GM19025 (cell line): ENCODE measurements at regions not wholly inside any gene's neighbourhood (a gene's known extent, or its start where the extent isn't known, plus 50 kb on each side); places are given as distances from the start of the nearest gene placed in this dataset.

ENCODE experiments used
- ATAC-seq: cut with Tn5 transposase; IDR thresholded peaks from one replicate; pipeline ENCODE4 v1.9.1; 2021; ENCODE audit warnings: mild to moderate bottlenecking, low read depth, moderate library complexity; ENCODE audit not compliant: unreplicated experiment

GRCh38 chr18:68532328-68532885 lies 182.5 kb downstream of the TMX3 start:
- ATAC-seq, result no peak

- no peak for ATAC-seq
Measured at GRCh38 chr18:68525091-68525490, 189.8 kb downstream of the TMX3 start.

GRCh38 chr18:68520406-68521075 lies 194.4 kb downstream of the TMX3 start:
- peak; percentile 51 for ATAC-seq

DNA sequence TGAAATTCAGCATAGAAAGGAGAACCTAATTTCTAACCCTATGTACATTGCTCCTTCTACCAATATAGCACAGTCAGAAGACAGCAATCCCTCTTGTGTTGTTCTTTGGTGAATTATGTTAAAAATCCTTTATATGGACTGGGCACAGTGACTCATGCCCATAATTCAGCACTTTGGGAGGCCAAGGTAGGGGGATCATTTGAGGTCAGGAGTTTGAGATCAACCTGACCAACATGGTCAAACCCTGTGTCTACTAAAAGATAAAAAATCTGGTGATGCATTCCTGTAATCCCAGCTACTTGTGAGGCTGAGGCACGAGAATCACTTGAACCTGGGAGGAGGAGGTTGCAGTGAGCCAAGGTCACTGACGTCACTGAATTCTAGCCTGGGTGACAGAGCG lies 195.6 kb downstream of the TMX3 start:
- ATAC-seq, result no peak

DNA sequence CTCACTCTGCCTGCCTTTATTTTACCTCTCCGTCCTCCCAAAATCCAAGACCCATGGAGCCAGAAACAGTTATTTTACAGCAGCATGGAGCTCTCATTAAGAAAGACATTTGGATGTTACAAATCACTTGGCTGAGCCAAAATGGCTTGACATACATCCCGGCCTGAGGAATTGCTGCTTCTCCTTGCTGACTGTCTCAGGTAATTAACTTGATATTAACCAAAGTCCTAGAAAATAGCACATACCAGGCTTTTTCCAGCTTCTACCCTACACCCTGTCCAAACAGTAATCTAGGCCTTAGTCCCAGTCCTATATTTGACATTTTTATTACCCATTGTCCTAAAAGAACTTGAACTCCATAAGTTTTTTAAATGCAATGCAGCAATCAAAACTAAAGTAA lies 205.0 kb downstream of the TMX3 start:
- no peak for ATAC-seq

DNA sequence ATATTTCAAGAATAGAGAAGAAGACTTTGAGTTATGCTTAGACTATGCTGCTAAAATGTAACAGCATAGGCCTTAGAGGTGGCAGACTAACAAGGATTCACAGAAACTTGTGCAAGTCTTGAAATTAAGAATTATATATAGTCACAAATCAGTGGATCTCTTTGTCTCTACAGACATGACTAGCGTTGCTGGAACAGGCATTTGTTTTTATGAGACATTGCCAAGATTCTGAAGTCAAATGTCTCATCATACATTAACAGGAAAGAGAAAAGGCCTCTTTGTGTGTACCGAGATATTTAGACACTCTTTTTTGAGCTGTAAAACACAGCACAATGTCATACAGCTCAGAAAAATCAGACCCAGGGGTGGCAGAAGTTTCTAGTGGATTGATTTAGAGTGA lies 207.1 kb downstream of the TMX3 start:
- ATAC-seq, result no peak

DNA sequence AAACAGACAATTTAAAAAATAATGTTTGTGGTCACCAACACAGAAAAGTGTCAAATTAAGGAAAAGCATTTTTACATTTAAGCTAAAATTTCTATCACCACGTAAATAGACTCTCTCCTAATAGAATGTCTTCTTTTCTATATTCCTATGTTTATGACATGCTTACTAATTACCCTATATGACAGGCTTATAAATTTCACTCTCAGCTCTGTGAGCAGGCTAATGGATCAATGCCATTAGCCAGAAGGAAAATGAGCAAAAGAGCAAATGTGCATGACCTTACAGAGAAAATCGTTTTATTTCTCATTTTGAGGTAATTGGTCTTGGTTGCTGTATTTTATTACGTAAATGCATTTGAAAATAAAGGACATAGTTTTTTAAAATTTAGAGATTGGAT lies 209.7 kb downstream of the TMX3 start:
- ATAC-seq, result no peak

DNA sequence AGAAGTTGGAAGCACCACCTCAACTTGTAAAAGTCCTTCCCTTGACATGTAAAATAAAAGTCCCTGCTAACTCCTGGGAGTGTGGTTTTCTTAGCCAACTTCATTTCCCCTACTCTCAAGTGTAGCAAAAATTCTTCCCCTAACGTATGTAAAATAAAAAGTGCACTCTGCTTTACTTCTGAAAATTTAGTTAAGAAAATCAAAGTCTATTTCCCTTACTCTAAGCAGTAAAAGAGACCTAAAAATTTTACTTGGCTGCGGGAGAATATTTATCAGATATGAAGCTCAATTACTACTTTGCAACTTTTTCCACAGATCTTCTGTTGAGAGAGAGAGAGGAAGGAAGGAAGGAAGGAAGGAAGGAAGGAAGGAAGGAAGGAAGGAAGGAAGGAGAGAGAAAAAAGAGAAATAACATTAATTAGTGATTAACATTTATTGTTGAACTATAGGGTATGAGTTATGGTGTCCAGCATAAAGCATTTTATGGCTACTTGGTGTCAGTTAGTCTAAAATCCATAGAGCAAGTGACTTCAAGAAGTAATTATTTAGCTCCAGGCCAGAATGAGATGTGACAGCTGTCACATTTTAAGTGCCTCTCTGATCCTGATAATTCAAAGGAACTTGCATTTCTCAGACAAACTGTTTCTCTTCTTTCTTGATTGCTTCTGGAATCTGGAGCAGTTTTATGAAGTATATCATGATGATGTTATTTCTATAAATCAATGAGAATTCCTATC lies 210.3 kb downstream of the TMX3 start:
- ATAC-seq, result no peak

DNA sequence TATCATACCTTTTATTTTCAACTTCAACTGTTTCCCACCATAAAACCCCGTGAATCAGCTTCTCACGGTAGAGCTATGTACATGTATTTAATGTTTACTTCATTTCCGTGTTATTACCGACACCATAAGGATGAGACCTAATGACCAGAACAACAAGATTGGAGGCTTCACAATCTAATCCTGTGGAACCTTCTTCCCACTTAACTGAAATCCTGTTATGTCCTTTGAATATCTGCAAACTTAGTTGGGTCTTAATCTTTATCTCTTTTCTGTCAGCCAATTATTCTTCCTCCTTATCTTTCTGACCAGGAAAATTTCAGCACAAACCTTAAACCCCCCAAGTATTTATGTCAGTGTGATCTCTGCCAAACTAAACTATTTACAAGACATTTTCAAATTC lies 214.4 kb downstream of the TMX3 start:
- ATAC-seq, result no peak

DNA sequence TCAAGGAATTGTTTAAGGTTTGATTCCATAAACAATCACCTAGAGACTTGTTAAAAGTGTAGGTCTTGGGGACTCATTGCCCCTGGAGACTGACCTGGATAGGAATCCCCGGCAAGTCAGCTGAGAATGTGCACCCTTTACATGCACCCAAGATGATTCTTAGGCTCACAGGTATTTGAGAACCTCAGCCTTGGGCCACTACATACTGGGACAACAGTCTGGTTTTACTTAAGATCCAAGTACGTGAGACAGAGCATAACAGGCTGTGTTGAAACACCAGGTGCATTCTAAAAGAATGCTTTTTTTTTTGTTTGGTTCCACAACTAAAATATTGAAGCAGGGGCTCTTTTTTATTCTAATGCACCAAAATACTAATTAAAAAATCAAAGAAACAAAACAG lies 215.8 kb downstream of the TMX3 start:
- ATAC-seq, result no peak

- ATAC-seq, result no peak
Measured at GRCh38 chr18:68498636-68499035, 216.3 kb downstream of the TMX3 start.

- no peak for ATAC-seq
Measured at GRCh38 chr18:68498185-68498584, 216.7 kb downstream of the TMX3 start.

DNA sequence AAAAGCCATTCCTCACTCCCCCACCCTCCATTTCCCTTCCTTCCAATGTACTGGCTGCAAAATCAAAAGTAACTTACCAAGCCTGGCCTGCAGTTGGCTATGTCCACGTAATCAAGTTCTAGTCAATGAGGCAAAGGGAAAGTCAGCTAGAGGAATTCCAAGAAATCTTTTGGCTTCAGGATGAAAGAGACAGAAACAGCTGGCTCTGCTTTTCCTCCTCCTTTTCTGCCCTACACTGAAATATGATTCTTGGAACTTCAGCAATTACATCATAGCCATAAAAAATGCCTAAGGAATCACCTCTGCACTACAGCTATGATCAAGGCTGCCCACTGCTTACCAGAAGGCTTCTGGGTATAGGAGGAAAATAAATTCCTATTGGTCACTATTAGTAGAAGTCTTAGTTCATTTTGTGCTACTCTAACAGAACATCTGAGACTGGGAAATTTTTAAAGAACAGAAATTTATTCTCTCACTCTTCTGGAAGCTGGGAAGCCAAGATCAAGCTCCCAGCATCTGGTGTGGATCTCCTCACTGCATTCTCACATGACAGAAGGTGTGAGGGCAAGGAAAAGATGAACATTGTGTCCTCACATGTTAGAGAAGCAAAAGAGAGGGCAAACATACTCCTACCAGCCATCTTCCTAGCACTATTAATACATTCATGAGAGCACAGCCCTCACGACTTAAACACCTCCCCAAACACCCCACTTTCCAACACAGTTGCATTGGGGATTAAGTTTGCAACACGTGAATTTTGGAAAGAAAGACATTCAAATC lies 219.9 kb downstream of the TMX3 start:
- ATAC-seq, result no peak

DNA sequence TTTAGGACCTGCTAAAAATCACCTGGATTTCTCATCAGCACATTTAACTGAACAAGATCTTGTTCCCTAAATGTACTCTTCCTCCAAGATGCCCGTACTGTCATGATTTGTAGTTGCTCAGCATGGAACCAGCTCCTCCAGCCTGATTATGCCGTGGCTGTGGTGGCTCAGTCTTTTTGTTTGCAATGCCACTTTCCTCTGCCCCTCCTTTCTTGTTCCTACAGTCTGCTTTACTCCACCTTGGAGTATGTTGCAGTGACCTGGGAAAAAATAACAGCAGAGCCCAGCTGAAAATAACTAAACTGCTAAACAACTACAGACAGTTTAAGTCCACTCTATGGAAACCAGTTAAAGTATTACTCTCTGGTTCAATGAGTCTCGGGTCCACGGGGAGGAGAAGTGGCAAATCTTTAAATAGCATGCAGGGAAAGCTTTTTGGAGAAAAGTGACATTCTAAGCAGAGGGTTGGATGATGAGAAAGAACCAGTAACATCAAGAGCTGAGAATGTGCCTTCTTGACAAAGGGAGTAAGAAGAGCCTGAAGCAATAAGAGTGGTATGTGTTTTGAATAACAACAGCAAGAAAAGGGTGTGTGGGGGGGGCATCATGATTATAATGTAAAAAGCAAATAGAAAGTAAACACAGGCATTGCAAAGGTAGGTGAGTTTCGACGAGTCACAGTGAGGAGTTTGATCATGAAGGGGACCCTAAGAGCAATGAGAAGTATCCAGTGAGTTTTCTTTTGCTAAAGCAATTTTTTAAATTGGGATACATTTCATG lies 225.7 kb downstream of the TMX3 start:
- no peak for ATAC-seq

DNA sequence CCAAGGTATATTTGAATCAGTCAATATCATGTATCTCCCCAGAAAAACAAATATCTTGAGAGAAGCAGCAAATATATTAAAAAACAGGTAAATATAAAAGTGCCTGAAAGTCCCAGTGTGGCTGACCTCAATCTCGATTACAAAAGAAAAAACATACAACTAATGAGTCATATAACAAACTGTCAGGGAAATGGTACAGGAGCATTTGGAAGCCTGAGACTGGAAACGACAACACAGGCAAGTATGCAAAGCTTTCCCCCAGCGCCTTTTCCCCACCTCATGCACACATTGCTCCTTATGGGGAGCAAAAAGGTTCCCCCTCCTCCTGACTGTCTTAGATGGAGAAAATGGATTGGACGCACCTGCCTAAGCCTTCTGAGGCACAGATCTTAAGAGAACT lies 230.7 kb downstream of the TMX3 start:
- no peak for ATAC-seq

GRCh38 chr18:68482815-68483214 lies 232.1 kb downstream of the TMX3 start:
- ATAC-seq, result no peak

- ATAC-seq, result no peak
Measured at GRCh38 chr18:68480196-68480595, 234.7 kb downstream of the TMX3 start.

GRCh38 chr18:68478246-68478645 lies 236.7 kb downstream of the TMX3 start:
- no peak for ATAC-seq

- ATAC-seq, result no peak
Measured at GRCh38 chr18:68475883-68476282, 239.0 kb downstream of the TMX3 start.

DNA sequence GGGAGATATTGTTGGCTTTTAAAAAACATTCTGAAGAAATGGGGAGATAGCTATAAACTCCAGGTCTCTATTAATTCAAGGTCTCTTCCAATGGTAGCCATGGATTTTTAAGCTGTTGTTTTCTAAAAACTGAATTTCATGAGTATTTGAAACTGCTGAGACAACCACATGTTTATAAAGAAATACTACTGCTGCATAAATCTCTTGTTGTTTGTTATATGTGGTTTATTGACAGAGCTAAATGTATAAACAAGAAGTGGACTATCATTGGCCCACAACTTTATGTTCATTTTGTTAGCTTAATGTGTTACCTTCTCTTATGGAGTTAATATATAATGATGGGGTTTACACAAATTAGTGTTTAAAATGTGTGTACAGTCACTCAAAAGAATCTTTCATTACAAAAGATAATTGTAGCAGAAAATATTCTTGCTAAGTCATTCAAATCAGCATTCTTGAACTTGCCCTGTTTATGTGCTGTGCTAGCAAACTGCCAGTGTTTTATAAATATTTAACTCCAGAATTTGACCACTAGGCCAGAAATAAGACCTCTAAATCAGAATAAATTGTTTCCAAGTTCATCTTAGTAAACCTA lies 242.1 kb downstream of the TMX3 start:
- ATAC-seq, result no peak
